ENCODE measurements at regions not wholly inside any gene's neighbourhood (a gene's known extent, or its start where the extent isn't known, plus 50 kb on each side); places are given as distances from the start of the nearest gene placed in this dataset.

GRCh38 chr1:209057901-209058300 is 525.6 kb upstream of the CAMK1G start:
- WGBS, 3 donors, result 95 to 100% (median 95%) methylated on average over 1 of the region's 1 CpG
- Histone ChIP-seq H3K4me1 (ENCODE audit: insufficient read depth) (no peaks in the 10 kb centered on the region), H3K27ac (no peak overlapping the region), H3K27me3 (no peaks in the 10 kb centered on the region), H3K4me3 (no peak overlapping the region), H3K36me3 (no peaks in the 10 kb centered on the region), H3K9me3 (no peaks in the 10 kb centered on the region)
- DNase-seq, result no peak
- intact Hi-C loops (cut with DNase I), result no loop called here
- no peak for TF ChIP-seq CTCF (IDR thresholded peaks at IDR 0.05)
- no peak for TF ChIP-seq POLR2A (IDR thresholded peaks at IDR 0.05)
- no peak for TF ChIP-seq EP300 (IDR thresholded peaks at IDR 0.05)

GRCh38 chr1:209059376-209059775 is 524.1 kb upstream of the CAMK1G start:
- Histone ChIP-seq H3K9me3 (no peaks in the 10 kb centered on the region), H3K27ac (no peak overlapping the region), H3K36me3 (no peaks in the 10 kb centered on the region), H3K4me1 (ENCODE audit: insufficient read depth) (no peaks in the 10 kb centered on the region), H3K4me3 (no peak overlapping the region), H3K27me3 (no peaks in the 10 kb centered on the region)
- WGBS, 3 donors, result 35 to 53% (median 36%) methylated on average over 2 of the region's 2 CpGs
- TF ChIP-seq POLR2A (IDR thresholded peaks at IDR 0.05), result no peak
- TF ChIP-seq CTCF (IDR thresholded peaks at IDR 0.05), result no peak
- TF ChIP-seq EP300 (IDR thresholded peaks at IDR 0.05), result no peak
- DNase-seq, result no peak
- intact Hi-C loops (cut with DNase I), result no loop called here

- no peaks in the 10 kb centered on the region for H3K27me3 ChIP-seq
- intact Hi-C loops (cut with DNase I), result loop anchor here in 1 of 4 donors (5.0 kb wide), 1 partner anchor 1442 kb away; no protein-coding TSS in a partner anchor
Measured at GRCh38 chr1:209059981-209060380, 523.5 kb upstream of the CAMK1G start.

GRCh38 chr1:209062081-209062620 is 521.4 kb upstream of the CAMK1G start:
- TF ChIP-seq EP300 (IDR thresholded peaks at IDR 0.05), result no peak
- TF ChIP-seq POLR2A (IDR thresholded peaks at IDR 0.05), result no peak
- TF ChIP-seq CTCF (IDR thresholded peaks at IDR 0.05), result no peak
- H3K9me3 ChIP-seq, result no peaks in the 10 kb centered on the region
- H3K27ac ChIP-seq, result no peak overlapping the region
- no peaks in the 10 kb centered on the region for H3K27me3 ChIP-seq
- no peak overlapping the region for H3K4me3 ChIP-seq
- intact Hi-C loops (cut with DNase I), result loop anchor here in 1 of 4 donors (5.0 kb wide), 1 partner anchor 1440 kb away; no protein-coding TSS in a partner anchor
- no peaks in the 10 kb centered on the region for H3K4me1 ChIP-seq (ENCODE audit: insufficient read depth)
- H3K36me3 ChIP-seq, result no peaks in the 10 kb centered on the region
- no peak for DNase-seq
- 82 to 88% (median 86%) methylated on average over 6 of the region's 6 CpGs for WGBS, 3 donors

More at GRCh38 chr1:209059981-209060380, 523.5 kb upstream of the CAMK1G start:
- no peaks in the 10 kb centered on the region for H3K4me1 ChIP-seq (ENCODE audit: insufficient read depth)
- no peak overlapping the region for H3K4me3 ChIP-seq
- no peaks in the 10 kb centered on the region for H3K36me3 ChIP-seq
- H3K9me3 ChIP-seq, result no peaks in the 10 kb centered on the region
- 60 to 73% (median 62%) methylated on average over 7 of the region's 7 CpGs for WGBS, 3 donors
- no peak for DNase-seq
- no peak overlapping the region for H3K27ac ChIP-seq
- TF ChIP-seq EP300 (IDR thresholded peaks at IDR 0.05), result no peak
- TF ChIP-seq POLR2A (IDR thresholded peaks at IDR 0.05), result no peak
- no peak for TF ChIP-seq CTCF (IDR thresholded peaks at IDR 0.05)
